K562 (cell line): ENCODE measurements at regions not wholly inside any gene's neighbourhood (a gene's known extent, or its start where the extent isn't known, plus 50 kb on each side); places are given as distances from the start of the nearest gene placed in this dataset.

Experiments
- ATAC-seq: fragments of 200-7000 bp; cut with Tn5 transposase; 3 replicates; pipeline ENCODE4 v1.9.1; 2020; ENCODE audit warnings: moderate library complexity
- BruUV-seq: library from RNA; stranded (reverse); fragments of 400-500 nt; replicated peaks from 2 replicates; lab custom pipeline; 2021; lab: Mats Ljungman, UMichigan
- CTCF ChIA-PET: fragments of 300-600 bp; formaldehyde crosslinking; extraction: SDS; loops from one replicate; lab custom pipeline; 2021; ENCODE audit warnings: low intra/inter-chr PET ratio; lab: Yijun Ruan, JAX
- POLR2A ChIA-PET: fragments of 300-600, 350-650 bp; sonication (Branson Sonifier 250); formaldehyde crosslinking; extraction: SDS; loops from one replicate; lab custom pipeline; 2021; ENCODE audit warnings: antibody characterized with exemption, inconsistent platforms; lab: Yijun Ruan, JAX
- DNase-seq, 4 experiments: peaks; one replicate each; pipeline versions ENCODE4 v3.0.0 to v3.0.0-alpha.2; 2011 to 2018; ENCODE audit warnings: low spot score in 3 of 4, mixed read lengths in 3 of 4; ENCODE audit errors: extremely low read depth in 1 of 4
- FAIRE-seq: peaks from 2 replicates; lab custom pipeline; 2011; peaks lifted over from hg19 to GRCh38; lab: Jason Lieb, UNC
- H2AFZ ChIP-seq: 2 replicates; pipeline ENCODE4 v1.6.0; 2011; ENCODE audit warnings: low read depth, low read length, control low read depth, inconsistent platforms
- H3K27ac ChIP-seq: fragments of 200-600 bp; 3 replicates; pipeline ENCODE4 v1.8.0; 2011; ENCODE audit warnings: low read depth, mild to moderate bottlenecking, control low read depth, inconsistent platforms, low read length, moderate library complexity, mixed read lengths; ENCODE audit errors: extremely low read depth
- H3K27me3 ChIP-seq, 2 experiments: fragments of 300-600 bp in 1 of 2; 2 replicates in 1 of 2; 3 replicates in 1 of 2; pipeline versions ENCODE4 v1.6.0 to v1.8.0; 2011; ENCODE audit warnings: inconsistent platforms in 2 of 2, low read length in 2 of 2, mild to moderate bottlenecking in 1 of 2, mixed read lengths in 1 of 2, moderate library complexity in 1 of 2; ENCODE audit not compliant: control insufficient read depth in 2 of 2, insufficient read depth in 2 of 2
- H3K36me3 ChIP-seq: fragments of 300-600 bp; 3 replicates; pipeline ENCODE4 v1.8.0; 2011; ENCODE audit warnings: mild to moderate bottlenecking, low read length, inconsistent platforms; ENCODE audit not compliant: control insufficient read depth, insufficient read depth
- H3K4me1 ChIP-seq, 2 experiments: fragments of 200-600 bp in 1 of 2; replicated peaks in 1 of 2; 2 replicates in 1 of 2; 3 replicates in 1 of 2; pipeline versions ENCODE4 v1.5.1 to v1.8.0; 2011; ENCODE audit warnings: inconsistent platforms in 2 of 2, low read length in 2 of 2, mild to moderate bottlenecking in 1 of 2, mixed read lengths in 1 of 2, moderate library complexity in 1 of 2; ENCODE audit not compliant: control insufficient read depth in 2 of 2, insufficient read depth in 2 of 2
- H3K4me2 ChIP-seq: 2 replicates; pipeline ENCODE4 v1.6.1; 2011; ENCODE audit warnings: low read length, control low read depth, inconsistent platforms, mixed read lengths; ENCODE audit not compliant: insufficient read depth
- H3K4me3 ChIP-seq: fragments of 200-600 bp; sonication (generic), shearing (Covaris generic); 2 replicates; pipeline ENCODE4 v1.5.1; 2016; ENCODE audit warnings: control low read depth, inconsistent platforms
- H3K79me2 ChIP-seq: fragments of 200-600 bp; 3 replicates; pipeline ENCODE4 v1.8.0; 2011; ENCODE audit warnings: low read length, inconsistent platforms; ENCODE audit not compliant: control insufficient read depth, insufficient read depth
- H3K9ac ChIP-seq, 2 experiments: 2 replicates each; pipeline versions ENCODE4 v1.6.0 to v1.6.1; 2011; ENCODE audit warnings: low read depth in 2 of 2, low read length in 2 of 2, control low read depth in 1 of 2, inconsistent platforms in 1 of 2, mild to moderate bottlenecking in 1 of 2, mixed read lengths in 1 of 2; ENCODE audit not compliant: insufficient read depth in 1 of 2
- H3K9me1 ChIP-seq: one replicate; pipeline ENCODE4 v1.6.0; 2011; ENCODE audit warnings: inconsistent platforms, mild to moderate bottlenecking, low read length, moderate library complexity; ENCODE audit not compliant: control insufficient read depth, insufficient read depth
- H3K9me3 ChIP-seq: replicated peaks from 2 replicates; pipeline ENCODE4 v1.5.1; 2011; ENCODE audit warnings: low read depth, low read length, inconsistent platforms; ENCODE audit not compliant: control insufficient read depth, insufficient read depth
- H4K20me1 ChIP-seq: replicated peaks from 2 replicates; pipeline ENCODE4 v1.6.1; 2011; ENCODE audit warnings: low read length, inconsistent platforms, mixed read lengths; ENCODE audit not compliant: control insufficient read depth, insufficient read depth
- CBX5 ChIP-seq: IDR thresholded peaks from 2 replicates; pipeline ENCODE4 v1.6.1; 2014; ENCODE audit warnings: low read depth, borderline replicate concordance
- EP400 ChIP-seq: fragments of 450-650 bp; IDR thresholded peaks from 2 replicates; pipeline ENCODE4 v1.6.1; 2017; ENCODE audit warnings: antibody characterized with exemption, mild to moderate bottlenecking, moderate library complexity
- KAT7 ChIP-seq: sonication (generic); formaldehyde crosslinking; IDR thresholded peaks from 2 replicates; pipeline ENCODE4 v1.8.0; 2022; ENCODE audit warnings: missing genetic modification reagents, mild to moderate bottlenecking, borderline replicate concordance
- MYNN ChIP-seq, 2 experiments: sonication (generic); formaldehyde crosslinking in 1 of 2; IDR thresholded peaks; 2 replicates each; pipeline versions ENCODE4 v1.5.0 to v1.6.1; 2016 to 2020; ENCODE audit warnings: antibody characterized with exemption in 1 of 2, missing genetic modification reagents in 1 of 2
- RAD21 ChIP-seq, 2 experiments: fragments of 250-450 bp in 1 of 2; fragments of 450-650 bp in 1 of 2; sonication (Bioruptor Pico) in 1 of 2; formaldehyde crosslinking in 1 of 2; IDR thresholded peaks in 1 of 2; conservative IDR thresholded peaks in 1 of 2; 2 replicates each; pipeline versions ENCODE4 v1.4.0 to v1.8.0; 2020 to 2022; ENCODE audit warnings: mild to moderate bottlenecking in 2 of 2, moderate library complexity in 1 of 2
- RERE ChIP-seq: sonication (generic); formaldehyde crosslinking; IDR thresholded peaks from 2 replicates; pipeline ENCODE4 v1.8.0; 2023; ENCODE audit warnings: missing genetic modification reagents, mild to moderate bottlenecking, borderline replicate concordance
- SIN3B ChIP-seq: fragments of 450-650 bp; IDR thresholded peaks from 2 replicates; pipeline ENCODE4 v1.6.1; 2017; ENCODE audit warnings: low read depth, mild to moderate bottlenecking, moderate library complexity
- ZFP36 ChIP-seq: fragments of 150-350 bp; IDR thresholded peaks from 2 replicates; pipeline ENCODE4 v1.6.1; 2018; ENCODE audit warnings: low read length, low read depth; ENCODE audit not compliant: partially characterized antibody
- ZFP91 ChIP-seq: sonication (generic); formaldehyde crosslinking; IDR thresholded peaks from 2 replicates; pipeline ENCODE4 v1.8.0; 2022; ENCODE audit warnings: mild to moderate bottlenecking, missing genetic modification reagents
- ZNF121 ChIP-seq: sonication (generic); formaldehyde crosslinking; conservative IDR thresholded peaks from 2 replicates; pipeline ENCODE4 v1.8.0; 2022; ENCODE audit warnings: missing genetic modification reagents
- ZNF224 ChIP-seq: sonication (generic); formaldehyde crosslinking; IDR thresholded peaks from 2 replicates; pipeline ENCODE4 v1.8.0; 2022; ENCODE audit warnings: mild to moderate bottlenecking, missing genetic modification reagents
- ZNF395 ChIP-seq: fragments of 200-800 bp; sonication (Bioruptor generic); IDR thresholded peaks from 2 replicates; pipeline ENCODE4 v1.6.1; 2017; ENCODE audit warnings: missing genetic modification characterization, missing compliant biosample characterization
- WGBS: fragments of 100-300 bp; shearing (Covaris generic); methylation state at CpG from one replicate; pipeline ENCODE4 v1.1.6; 2016; ENCODE audit warnings: low coverage, mixed read lengths; ENCODE audit not compliant: insufficient coverage; ENCODE audit errors: missing lambda C conversion rate; 5-methylcytosine and 5-hydroxymethylcytosine counted together
- in situ Hi-C: fragments of 300-500 bp; cut with MboI; formaldehyde crosslinking; loops from 4 replicates; pipeline ENCODE4 v1.15.0; 2018; ENCODE audit warnings: inconsistent platforms, mixed read lengths
- intact Hi-C: fragments of 100-400 bp; cut with micrococcal nuclease; formaldehyde crosslinking; loops from 2 replicates; pipeline ENCODE4 v1.14.2; 2022

GRCh38 chr5:58360794-58361193 lies 99.1 kb downstream of the PLK2 start (continued):
- TF ChIP-seq KAT7 (CRISPR knock-in tag) (no peak), ZFP91 (CRISPR knock-in tag) (no peak), RAD21 (CRISPR knock-in tag; conservative IDR thresholded peaks at IDR 0.05 in 1 of 2, IDR thresholded peaks at IDR 0.05 in 1 of 2) (no peak), ZNF224 (no peak), MYNN (IDR thresholded peaks at IDR 0.05) (no peak), MYNN (CRISPR knock-in tag; IDR thresholded peaks at IDR 0.05) (no peak), CBX5 (no peak), ZNF395 (CRISPR knock-in tag) (no peak), ZFP36 (no peak), ZNF121 (CRISPR knock-in tag) (no peak)

- ATAC-seq = no peak
- no TSS peak for BruUV-seq
- in situ Hi-C loops = no loop called here
These were observed 99.9 kb downstream of the PLK2 start for GRCh38 chr5:58359981-58360380.

More at GRCh38 chr5:58359981-58360380, 99.9 kb downstream of the PLK2 start:
- intact Hi-C loops = no loop called here
- no peaks in the 10 kb centered on the region for H3K9me1 ChIP-seq
- H4K20me1 ChIP-seq = no peaks in the 10 kb centered on the region
- H3K27me3 ChIP-seq = no peaks in the 10 kb centered on the region
- no peaks in the 10 kb centered on the region for H3K9me3 ChIP-seq
- no peaks in the 10 kb centered on the region for H3K4me1 ChIP-seq
- POLR2A ChIA-PET = no interaction called here
- H3K9ac ChIP-seq = no peak overlapping the region
- H3K4me3 ChIP-seq = no peak overlapping the region
- DNase-seq (no peak), FAIRE-seq (no peak)
- H2AFZ ChIP-seq = no peak overlapping the region
- H3K27ac ChIP-seq = no peak overlapping the region
- 2% methylated on average over 3 of the region's 3 CpGs for WGBS
- CTCF ChIA-PET = no interaction called here
- no peaks in the 10 kb centered on the region for H3K36me3 ChIP-seq
- H3K79me2 ChIP-seq = no peaks in the 10 kb centered on the region
- no peak for TF ChIP-seq RERE (CRISPR knock-in tag)
- no peak for TF ChIP-seq SIN3B
- TF ChIP-seq EP400 = no peak
- H3K4me2 ChIP-seq = no peak overlapping the region
